GM12878 (cell line): ENCODE measurements at regions not wholly inside any gene's neighbourhood (a gene's known extent, or its start where the extent isn't known, plus 50 kb on each side); places are given as distances from the start of the nearest gene placed in this dataset.

Source experiments
- ATAC-seq: fragments of 200-7000 bp; cut with Tn5 transposase; 3 replicates; pipeline ENCODE4 v1.9.1; 2020; ENCODE audit warnings: mild to moderate bottlenecking, moderate library complexity
- BruUV-seq: library from RNA; stranded (reverse); fragments of 400-500 nt; replicated peaks from 2 replicates; lab custom pipeline; 2021; lab: Mats Ljungman, UMichigan
- CTCF ChIA-PET: fragments of 300-600 bp; sonication (Branson Sonifier 250); formaldehyde crosslinking; extraction: SDS; loops from one replicate; lab custom pipeline; 2021; ENCODE audit warnings: inconsistent platforms; lab: Yijun Ruan, JAX
- POLR2A ChIA-PET: fragments of 350-600 bp; formaldehyde crosslinking; extraction: SDS; loops from one replicate; lab custom pipeline; 2021; ENCODE audit warnings: inconsistent platforms; lab: Charles Lee
- RAD21 ChIA-PET: fragments of 300-600 bp; sonication (Branson Sonifier 250); formaldehyde crosslinking; loops from one replicate; lab custom pipeline; 2023; ENCODE audit warnings: antibody characterized with exemption; ENCODE audit not compliant: unreplicated experiment; lab: Charles Lee
- SMC1A ChIA-PET: fragments of 300-600 bp; sonication (Branson Sonifier 250); formaldehyde crosslinking; loops from one replicate; lab custom pipeline; 2023; ENCODE audit not compliant: unreplicated experiment, uncharacterized antibody; lab: Charles Lee
- DNase-seq: peaks from one replicate; pipeline ENCODE4 v3.0.0-alpha.2; 2011; ENCODE audit warnings: low read depth, low spot score
- FAIRE-seq: peaks from 3 replicates; lab custom pipeline; 2011; peaks lifted over from hg19 to GRCh38; lab: Jason Lieb, UNC
- H2AFZ ChIP-seq: 2 replicates; pipeline ENCODE4 v1.6.0; 2011; ENCODE audit warnings: low read depth, low read length, control low read depth; ENCODE audit not compliant: control insufficient read depth
- H3K27ac ChIP-seq: 2 replicates; pipeline ENCODE4 v1.5.1; 2011; ENCODE audit warnings: control low read depth; ENCODE audit not compliant: control insufficient read depth, insufficient read depth
- H3K27me3 ChIP-seq, 2 experiments: replicated peaks in 1 of 2; 2 replicates each; pipeline versions ENCODE4 v1.6.0 to v1.6.1; 2011; ENCODE audit warnings: low read length in 1 of 2; ENCODE audit not compliant: control insufficient read depth in 2 of 2, insufficient read depth in 2 of 2
- H3K36me3 ChIP-seq, 2 experiments: 2 replicates each; pipeline ENCODE4 v1.5.1; 2011; ENCODE audit warnings: low read length in 1 of 2; ENCODE audit not compliant: control insufficient read depth in 2 of 2, insufficient read depth in 2 of 2
- H3K4me1 ChIP-seq: 2 replicates; pipeline ENCODE4 v1.6.1; 2011; ENCODE audit warnings: mild to moderate bottlenecking, low read length, moderate library complexity, mixed read lengths; ENCODE audit not compliant: control insufficient read depth, insufficient read depth
- H3K4me2 ChIP-seq: 2 replicates; pipeline ENCODE4 v1.6.0; 2011; ENCODE audit warnings: control low read depth; ENCODE audit not compliant: control insufficient read depth, insufficient read depth
- H3K4me3 ChIP-seq: fragments of 200-600 bp; sonication (generic); 2 replicates; pipeline ENCODE4 v1.5.1; 2016
- H3K79me2 ChIP-seq: 2 replicates; pipeline ENCODE4 v1.6.0; 2011; ENCODE audit warnings: low read length; ENCODE audit not compliant: control insufficient read depth, insufficient read depth
- H3K9ac ChIP-seq: 2 replicates; pipeline ENCODE4 v1.8.0; 2011; ENCODE audit warnings: low read length, control low read depth, mixed read lengths; ENCODE audit not compliant: control insufficient read depth, insufficient read depth
- H3K9me3 ChIP-seq: replicated peaks from 3 replicates; pipeline ENCODE4 v1.5.1; 2011; ENCODE audit warnings: mild to moderate bottlenecking, low read length; ENCODE audit not compliant: control insufficient read depth, insufficient read depth
- H4K20me1 ChIP-seq: 2 replicates; pipeline ENCODE4 v1.6.0; 2011; ENCODE audit not compliant: control insufficient read depth, insufficient read depth
- BCL3 ChIP-seq: IDR thresholded peaks from 2 replicates; pipeline ENCODE4 v1.6.1; 2011; ENCODE audit warnings: borderline replicate concordance, low read depth, mild to moderate bottlenecking, moderate library complexity, low read length; ENCODE audit not compliant: insufficient read depth, poor library complexity, severe bottlenecking
- CBFB ChIP-seq: IDR thresholded peaks from 2 replicates; pipeline ENCODE4 v1.6.1; 2016; ENCODE audit warnings: antibody characterized with exemption, low read depth
- CBX3 ChIP-seq: fragments of 200-600 bp; sonication (generic); IDR thresholded peaks from 2 replicates; pipeline ENCODE4 v1.6.1; 2016; ENCODE audit warnings: low read depth, borderline replicate concordance
- EZH2 ChIP-seq: IDR thresholded peaks from 2 replicates; pipeline ENCODE4 v1.6.1; 2012; ENCODE audit warnings: low read depth, mild to moderate bottlenecking, control low read depth, inconsistent platforms, low read length, borderline replicate concordance; ENCODE audit not compliant: control insufficient read depth
- KLF5 ChIP-seq: fragments of 450-650 bp; IDR thresholded peaks from 2 replicates; pipeline ENCODE4 v1.6.1; 2014; ENCODE audit warnings: mild to moderate bottlenecking; ENCODE audit not compliant: partially characterized antibody
- MYC ChIP-seq: IDR thresholded peaks from 2 replicates; pipeline ENCODE4 v1.6.1; 2011; ENCODE audit warnings: mild to moderate bottlenecking, low read length, moderate library complexity, inconsistent platforms; ENCODE audit not compliant: insufficient read depth, insufficient replicate concordance, insufficient read length, severe bottlenecking
- NKRF ChIP-seq: fragments of 450-650 bp; conservative IDR thresholded peaks from 2 replicates; pipeline ENCODE4 v1.6.1; 2017; ENCODE audit warnings: mild to moderate bottlenecking, moderate library complexity
- SMC3 ChIP-seq: IDR thresholded peaks from 2 replicates; pipeline ENCODE4 v1.6.1; 2011; ENCODE audit warnings: low read length, improper control_type of control experiment, borderline replicate concordance
- SREBF1 ChIP-seq: IDR thresholded peaks from 2 replicates; pipeline ENCODE4 v1.6.1; 2012; ENCODE audit warnings: mild to moderate bottlenecking, low read length
- TCF3 ChIP-seq: IDR thresholded peaks from 2 replicates; pipeline ENCODE4 v1.6.1; 2012; ENCODE audit warnings: low read depth, mild to moderate bottlenecking, low read length, borderline replicate concordance; ENCODE audit not compliant: insufficient read depth
- YY1 ChIP-seq: IDR thresholded peaks from 2 replicates; pipeline ENCODE4 v1.6.1; 2011; ENCODE audit warnings: low read depth, mild to moderate bottlenecking, low read length
- WGBS: methylation state at CpG from one replicate; pipeline ENCODE4 v1.1.6; 2016; ENCODE audit warnings: low lambda C conversion rate; ENCODE audit not compliant: insufficient replicate concordance, insufficient coverage; ENCODE audit errors: missing lambda C conversion rate; 5-methylcytosine and 5-hydroxymethylcytosine counted together
- in situ Hi-C: fragments of 300-500 bp; cut with MboI; formaldehyde crosslinking; loops from 9 replicates; pipeline ENCODE4 v1.14.3; 2018; ENCODE audit warnings: mixed read lengths
- intact Hi-C: fragments of 100-400 bp; cut with micrococcal nuclease; formaldehyde crosslinking; loops from one replicate; pipeline ENCODE4 v1.14.2; 2022; ENCODE audit not compliant: unreplicated experiment

- no peak for TF ChIP-seq YY1
- TF ChIP-seq, all 136 proteins: peak for 0
Observed at GRCh38 chr6:76843054-76843822, 620.1 kb downstream of the HTR1B start (continued).

GRCh38 chr6:76840865-76841264 lies 622.4 kb downstream of the HTR1B start:
- RAD21 ChIA-PET, result interaction anchor here (1.0 kb wide), 1 partner anchor 21 kb away, joined by 3 read pairs; no protein-coding TSS in a partner anchor
- BruUV-seq, result no TSS peak
- H3K27ac ChIP-seq, result no peak overlapping the region
- SMC1A ChIA-PET, result interaction anchor here (1.2 kb wide), 1 partner anchor 20 kb away, joined by 3 read pairs; no protein-coding TSS in a partner anchor
- H3K9me3 ChIP-seq, result no peaks in the 10 kb centered on the region
- H3K79me2 ChIP-seq, result no peaks in the 10 kb centered on the region
- TF ChIP-seq BCL3 (no peak), SREBF1 (no peak), CBFB (no peak), YY1 (no peak), EZH2 (no peak), CBX3 (no peak), SMC3 (no peak), MYC (no peak), NKRF (no peak), TCF3 (no peak), KLF5 (no peak)
- no peak overlapping the region for H3K4me2 ChIP-seq
- no peaks in the 10 kb centered on the region for H3K4me1 ChIP-seq
- ATAC-seq (no peak), DNase-seq (no peak), FAIRE-seq (no peak)
- no peaks in the 10 kb centered on the region for H3K27me3 ChIP-seq
- H3K36me3 ChIP-seq, result no peaks in the 10 kb centered on the region
- POLR2A ChIA-PET, result no interaction called here
- in situ Hi-C loops, result no loop called here
- CTCF ChIA-PET, result interaction anchor here (1.3 kb wide), 1 partner anchor 20 kb away, joined by 3 read pairs; no protein-coding TSS in a partner anchor
- intact Hi-C loops, result no loop called here
- WGBS, result 3% methylated on average over 3 of the region's 3 CpGs
- no peak overlapping the region for H3K9ac ChIP-seq
- no peak overlapping the region for H2AFZ ChIP-seq
- H4K20me1 ChIP-seq, result no peaks in the 10 kb centered on the region
- H3K4me3 ChIP-seq, result no peak overlapping the region
